Peyer's patch (tissue), 4 donors: ENCODE measurements at regions not wholly inside any gene's neighbourhood (a gene's known extent, or its start where the extent isn't known, plus 50 kb on each side); places are given as distances from the start of the nearest gene placed in this dataset.

Source experiments
- POLR2A ChIP-seq, 2 donors: fragments of 450-650 bp; IDR thresholded peaks; one replicate each; pipeline ENCODE4 v1.5.1; 2017; ENCODE audit warnings: antibody characterized with exemption in 2 of 2, mild to moderate bottlenecking in 2 of 2, moderate library complexity in 2 of 2
- TF ChIP-seq, protein P1 (sequence below), 6 experiments: fragments of 450-650 bp in 4 of 6; fragments of 200-600 bp in 2 of 6; sonication (generic) in 1 of 6; IDR thresholded peaks; one replicate each; pipeline ENCODE4 v1.5.1; 2017 to 2019; ENCODE audit warnings: antibody characterized with exemption in 6 of 6, mild to moderate bottlenecking in 3 of 6, moderate library complexity in 1 of 6

DNA sequence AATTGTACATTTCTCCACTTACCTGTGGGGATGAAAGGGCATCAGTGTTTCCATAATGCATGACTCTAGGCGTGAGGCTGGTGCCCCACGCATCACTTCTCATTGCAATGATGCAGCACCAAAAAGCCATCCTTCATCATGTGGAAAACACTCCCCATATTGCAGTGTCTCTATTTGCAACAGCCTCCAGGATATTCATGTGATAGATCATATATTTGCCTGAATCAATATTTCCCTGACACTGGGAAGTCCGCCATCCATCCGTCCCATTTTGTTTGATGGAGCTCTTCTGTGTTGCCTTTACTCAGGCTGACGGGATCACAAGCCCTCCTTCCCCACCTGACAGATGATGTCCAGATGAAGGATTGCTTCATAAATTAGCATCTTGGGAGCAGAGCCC is 74.5 kb upstream of the CAMK1G start:
- TF ChIP-seq, protein P1, sequence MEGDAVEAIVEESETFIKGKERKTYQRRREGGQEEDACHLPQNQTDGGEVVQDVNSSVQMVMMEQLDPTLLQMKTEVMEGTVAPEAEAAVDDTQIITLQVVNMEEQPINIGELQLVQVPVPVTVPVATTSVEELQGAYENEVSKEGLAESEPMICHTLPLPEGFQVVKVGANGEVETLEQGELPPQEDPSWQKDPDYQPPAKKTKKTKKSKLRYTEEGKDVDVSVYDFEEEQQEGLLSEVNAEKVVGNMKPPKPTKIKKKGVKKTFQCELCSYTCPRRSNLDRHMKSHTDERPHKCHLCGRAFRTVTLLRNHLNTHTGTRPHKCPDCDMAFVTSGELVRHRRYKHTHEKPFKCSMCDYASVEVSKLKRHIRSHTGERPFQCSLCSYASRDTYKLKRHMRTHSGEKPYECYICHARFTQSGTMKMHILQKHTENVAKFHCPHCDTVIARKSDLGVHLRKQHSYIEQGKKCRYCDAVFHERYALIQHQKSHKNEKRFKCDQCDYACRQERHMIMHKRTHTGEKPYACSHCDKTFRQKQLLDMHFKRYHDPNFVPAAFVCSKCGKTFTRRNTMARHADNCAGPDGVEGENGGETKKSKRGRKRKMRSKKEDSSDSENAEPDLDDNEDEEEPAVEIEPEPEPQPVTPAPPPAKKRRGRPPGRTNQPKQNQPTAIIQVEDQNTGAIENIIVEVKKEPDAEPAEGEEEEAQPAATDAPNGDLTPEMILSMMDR (IDR thresholded peaks at IDR 0.05): no peak
- TF ChIP-seq POLR2A (IDR thresholded peaks at IDR 0.05): no peak
